Eye (tissue), 1 donor: ENCODE measurements at regions not wholly inside any gene's neighbourhood (a gene's known extent, or its start where the extent isn't known, plus 50 kb on each side); places are given as distances from the start of the nearest gene placed in this dataset.
A peak's percentile ranks its signal among the peaks of the same experiment; 100 is the strongest.
"Not testable (repeated sequence)": the region's sequence is repeated elsewhere in the genome, so short reads cannot be mapped to it uniquely, and the experiment has no call there.

Source experiments
- DNase-seq: peaks from one replicate; pipeline ENCODE4 v3.0.0-alpha.2; 2015

DNA sequence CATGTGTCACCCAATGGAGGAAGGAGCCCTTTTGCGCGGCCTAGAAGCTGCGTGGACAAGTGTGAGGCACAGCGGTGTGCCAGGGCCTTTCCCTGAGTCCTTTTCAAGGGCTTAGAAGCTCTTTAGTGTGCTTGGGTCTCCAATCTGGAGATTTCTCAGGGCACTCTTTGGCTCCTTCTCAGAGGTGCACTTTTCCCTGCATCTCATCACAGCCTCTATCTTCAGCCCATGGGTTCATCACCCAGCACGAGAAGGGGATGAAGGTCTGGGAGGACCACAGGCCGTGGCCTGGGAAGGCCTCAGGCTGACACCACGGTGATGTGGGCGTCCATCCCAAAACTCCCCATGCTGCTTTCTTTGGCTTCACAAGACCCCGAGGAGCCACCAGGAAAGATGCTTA, 233.4 kb downstream of the TEX36 start:
- DNase-seq = no peak

GRCh38 chr10:125448596-125448995, 234.4 kb downstream of the TEX36 start:
- no peak for DNase-seq

- no peak for DNase-seq
These were observed 238.2 kb downstream of the TEX36 start for GRCh38 chr10:125444790-125445189.

GRCh38 chr10:125442856-125443540, 240.0 kb downstream of the TEX36 start:
- DNase-seq = peak; percentile 16

- no peak for DNase-seq
These were observed 241.8 kb downstream of the TEX36 start for GRCh38 chr10:125441151-125441550.

DNA sequence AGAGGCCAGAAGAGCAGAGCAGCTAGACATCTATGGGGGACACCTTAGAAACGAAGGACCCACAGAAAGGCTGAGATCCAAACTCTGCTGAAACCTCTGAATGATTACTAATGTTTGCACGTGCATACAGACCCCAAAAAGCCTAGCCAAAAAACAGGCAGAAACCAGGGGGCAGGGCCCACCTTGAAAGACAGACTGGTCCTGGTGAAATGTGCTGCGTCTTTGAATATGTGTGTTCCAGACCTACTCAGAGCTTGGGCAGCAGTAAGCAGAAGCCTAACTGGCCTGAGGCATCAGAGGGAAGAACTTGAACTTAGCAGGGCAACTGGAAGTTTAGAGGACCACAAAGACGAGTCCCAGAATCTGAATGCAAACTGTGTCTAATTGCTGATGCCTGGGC, 251.8 kb downstream of the TEX36 start:
- no peak for DNase-seq

DNA sequence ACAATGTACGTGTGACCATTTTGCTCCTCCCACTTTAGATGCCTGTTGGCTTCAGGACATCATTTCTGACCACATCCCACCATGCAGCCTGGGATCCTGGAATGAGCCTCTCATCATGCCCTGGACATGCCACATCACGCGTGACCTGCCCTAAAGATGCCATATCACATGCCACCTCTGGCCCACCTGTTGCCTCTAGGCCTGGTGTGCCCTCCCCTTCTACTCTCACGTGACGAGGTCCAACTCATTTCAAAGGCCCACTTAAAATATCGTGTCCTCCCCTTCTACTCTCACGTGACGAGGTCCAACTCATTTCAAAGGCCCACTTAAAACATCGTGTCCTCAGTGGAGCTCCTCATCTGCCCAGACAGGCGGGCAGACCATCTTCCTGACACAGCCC, 254.9 kb downstream of the TEX36 start:
- DNase-seq = no peak

DNA sequence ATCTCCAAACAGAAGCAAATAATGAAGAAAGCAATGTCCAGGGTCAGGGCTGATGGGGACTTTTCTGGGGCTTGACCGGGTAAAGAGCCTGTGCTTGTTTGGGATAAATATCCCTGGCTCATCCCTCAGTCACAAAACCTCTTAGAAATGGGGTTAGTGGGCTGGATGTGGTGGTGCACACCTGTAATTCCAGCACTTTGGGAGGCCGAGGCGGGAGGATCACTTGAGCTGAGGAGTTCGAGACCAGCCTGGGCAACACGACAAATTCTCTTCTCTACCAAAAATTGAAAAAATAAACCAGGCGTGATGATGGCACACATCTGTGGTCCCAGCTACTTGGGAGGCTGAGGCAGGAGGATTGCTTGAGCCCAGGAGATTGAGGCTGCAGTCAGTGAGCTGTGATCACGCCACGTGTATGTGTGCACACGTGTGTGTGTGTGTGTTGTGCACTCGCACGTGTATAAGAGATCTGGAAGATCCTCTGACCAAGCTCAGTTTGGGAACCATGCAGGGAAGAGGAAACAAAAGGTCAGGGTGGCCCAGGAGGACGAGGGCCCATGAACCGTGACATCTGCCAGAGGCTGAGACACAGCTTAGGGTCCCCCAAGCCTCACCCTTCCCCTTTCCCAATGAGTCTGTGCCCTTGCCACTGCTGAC, 258.6 kb downstream of the TEX36 start:
- DNase-seq = no peak

GRCh38 chr10:125423569-125423968, 259.4 kb downstream of the TEX36 start:
- DNase-seq = no peak

DNA sequence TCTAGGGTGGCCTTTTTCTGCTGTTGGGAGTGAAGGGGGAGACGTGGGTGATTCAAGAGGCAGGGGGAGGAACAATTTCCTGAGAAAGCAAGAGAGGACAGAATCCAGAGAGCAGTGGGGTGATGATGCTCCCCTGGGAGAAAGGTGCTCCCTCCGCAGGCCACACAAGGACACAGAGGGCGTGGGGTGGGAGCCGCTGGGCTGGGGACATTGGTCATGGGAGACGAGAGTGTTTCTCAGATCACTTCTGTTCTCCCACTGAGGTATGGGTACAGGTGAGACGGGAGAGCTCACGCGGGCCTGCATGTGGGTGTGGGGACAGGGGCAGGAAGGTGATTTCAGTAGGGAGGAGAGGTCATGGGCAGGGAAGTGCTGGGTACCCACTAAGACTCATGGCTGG, 259.5 kb upstream of the CTBP2 start:
- no peak for DNase-seq

- DNase-seq = no peak
These were observed 258.8 kb upstream of the CTBP2 start for GRCh38 chr10:125419146-125419545.

DNA sequence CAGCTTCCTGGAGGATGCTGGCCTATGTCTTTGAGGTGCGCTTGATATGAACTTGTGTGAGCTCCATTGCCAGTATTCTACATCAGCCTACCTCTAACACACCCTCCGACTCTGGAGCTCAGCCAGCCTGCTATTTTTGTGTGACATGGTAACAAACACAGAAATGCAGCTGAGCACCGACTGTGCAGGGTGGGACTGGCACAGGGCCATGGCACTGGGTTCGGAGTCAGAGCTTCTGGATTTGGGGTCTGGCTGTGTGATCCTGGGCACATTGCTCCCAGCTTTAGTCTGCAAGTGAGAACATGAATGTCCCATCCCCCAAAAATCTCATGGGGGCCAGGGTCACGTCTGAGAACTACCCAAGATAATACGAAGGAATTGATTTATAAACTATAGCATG, 257.2 kb upstream of the CTBP2 start:
- no peak for DNase-seq

DNA sequence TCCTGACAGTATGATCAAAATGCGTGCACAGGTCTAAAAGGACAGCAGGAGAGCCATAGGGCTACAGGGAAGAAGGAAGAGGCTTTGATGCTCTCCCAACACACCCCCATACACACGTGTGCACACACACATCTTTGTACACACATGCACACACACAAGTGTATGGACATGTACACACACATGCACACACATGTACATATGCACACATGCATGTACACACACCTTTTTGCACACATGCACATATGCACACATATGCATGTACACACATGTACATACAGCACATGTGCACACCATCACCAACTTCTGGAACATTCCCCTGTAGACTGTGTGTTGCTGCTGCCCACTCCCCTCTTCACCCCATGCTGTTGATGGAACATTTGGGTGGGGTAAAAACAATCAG, 255.6 kb upstream of the CTBP2 start:
- DNase-seq = no peak

DNA sequence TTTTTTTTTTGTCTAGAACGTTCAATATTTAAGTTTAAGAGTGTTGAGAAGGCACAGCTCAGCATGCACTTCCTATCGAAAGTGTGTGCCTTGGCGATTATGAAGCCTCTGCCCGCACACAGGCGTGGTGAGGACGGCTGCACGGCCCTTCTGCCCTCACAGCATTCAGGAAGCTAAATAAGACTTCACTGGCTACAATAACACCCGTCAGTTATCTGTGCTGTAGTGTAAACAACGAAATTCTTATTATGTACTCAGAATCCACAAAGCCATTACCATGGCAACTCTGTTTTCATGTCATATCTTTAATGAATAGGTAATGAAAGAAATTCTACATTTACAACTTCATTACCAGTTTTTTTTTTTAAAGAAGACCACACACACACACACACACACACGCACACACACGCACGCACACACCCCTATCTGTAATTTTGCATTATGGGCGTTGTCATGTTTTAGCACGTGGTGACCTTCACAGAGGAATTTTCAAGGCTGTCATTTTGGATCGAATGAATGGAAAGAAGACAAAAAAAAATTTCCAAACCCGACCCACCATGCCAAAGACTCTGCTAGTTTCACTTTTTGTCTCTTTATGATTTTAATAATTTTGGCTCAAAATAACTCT, 254.8 kb upstream of the CTBP2 start:
- DNase-seq = peak; percentile 12

GRCh38 chr10:125411724-125412123, 251.4 kb upstream of the CTBP2 start:
- DNase-seq = no peak

DNA sequence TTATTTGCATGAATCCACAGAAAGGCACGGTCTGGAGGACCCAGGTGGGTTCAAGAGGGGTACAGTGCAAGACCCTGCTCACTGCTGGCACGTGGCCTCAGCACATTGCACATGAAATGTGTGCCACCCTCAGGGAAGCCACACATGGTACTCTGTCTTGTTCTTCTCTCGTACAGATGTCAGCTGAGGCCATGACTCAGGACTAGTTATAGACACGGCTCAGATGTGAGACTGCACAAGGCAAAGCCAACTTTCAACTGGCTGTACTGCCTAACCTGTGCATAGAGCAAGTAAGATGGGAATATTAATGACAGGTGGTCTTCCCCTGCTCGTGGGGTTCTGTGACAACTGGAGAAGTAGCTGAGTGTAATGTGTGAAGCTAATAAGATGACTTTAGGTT, 249.4 kb upstream of the CTBP2 start:
- no peak for DNase-seq

- no peak for DNase-seq
These were observed 247.2 kb upstream of the CTBP2 start for GRCh38 chr10:125407557-125407956.

DNA sequence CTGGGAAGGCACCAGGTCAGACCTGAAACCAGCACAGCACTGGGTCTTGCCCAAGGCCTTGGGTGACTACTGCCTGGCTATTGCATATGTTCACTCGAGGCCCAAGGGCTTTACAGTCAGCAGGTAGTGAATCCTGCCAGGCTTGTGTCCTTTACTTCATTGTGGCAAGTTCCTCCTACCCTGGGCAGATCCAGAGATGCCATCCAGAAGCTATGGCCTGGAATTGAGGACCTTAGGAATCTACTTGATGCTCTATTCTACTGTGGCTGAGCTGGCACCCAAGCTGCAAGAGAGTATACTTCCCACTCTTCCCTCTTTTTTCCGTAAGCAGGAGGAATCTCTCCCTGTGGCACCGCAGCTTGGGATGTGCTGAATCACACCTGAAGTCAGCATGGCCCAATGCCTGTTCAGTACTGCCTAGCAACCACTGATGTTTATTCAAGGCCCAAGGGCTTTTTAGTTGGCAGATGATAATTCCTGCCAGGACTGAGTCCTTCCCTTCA, 246.7 kb upstream of the CTBP2 start:
- no peak for DNase-seq

GRCh38 chr10:125404902-125405301, 244.5 kb upstream of the CTBP2 start:
- not testable (repeated sequence) for DNase-seq

- no peak for DNase-seq
These were observed 241.1 kb upstream of the CTBP2 start for GRCh38 chr10:125401462-125401861.

- no peak for DNase-seq
These were observed 238.9 kb upstream of the CTBP2 start for GRCh38 chr10:125399289-125399688.

DNA sequence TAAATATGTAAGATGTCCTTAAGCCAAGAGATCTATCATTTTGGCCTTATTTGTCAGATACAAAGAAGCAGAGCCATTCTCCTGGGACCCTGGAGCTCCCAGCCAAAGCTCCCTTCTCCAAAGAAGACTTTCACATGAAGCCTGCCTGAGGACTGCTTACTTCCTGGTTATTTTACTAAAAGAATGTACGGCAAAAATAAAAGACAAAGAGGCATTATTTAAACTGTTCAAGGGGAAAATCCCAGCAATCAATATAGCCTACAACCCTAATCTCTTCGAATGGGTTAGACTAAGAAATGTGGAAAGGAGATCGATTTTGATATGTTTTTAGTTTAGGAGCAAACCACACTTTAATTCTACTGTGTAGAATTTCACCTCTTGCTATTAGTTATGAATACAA, 237.9 kb upstream of the CTBP2 start:
- DNase-seq = no peak

DNA sequence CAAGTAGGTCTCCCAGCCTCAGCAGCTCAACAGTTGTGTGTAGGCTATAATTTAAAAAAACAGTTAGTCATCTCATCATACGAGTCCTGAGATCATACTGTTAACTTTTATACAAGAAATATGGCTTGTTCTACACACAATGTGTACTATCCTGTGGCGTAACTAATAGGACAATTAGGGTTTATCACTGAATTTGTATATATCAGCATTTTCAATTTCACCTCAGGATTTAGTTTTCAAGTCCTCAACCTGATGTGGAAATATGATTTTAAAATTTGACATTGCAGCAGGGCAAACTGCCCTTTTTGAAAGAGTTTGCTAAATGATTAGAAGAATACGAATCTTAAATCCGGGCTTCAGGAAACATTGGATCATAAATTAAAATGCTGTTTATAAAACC, 237.2 kb upstream of the CTBP2 start:
- no peak for DNase-seq

DNA sequence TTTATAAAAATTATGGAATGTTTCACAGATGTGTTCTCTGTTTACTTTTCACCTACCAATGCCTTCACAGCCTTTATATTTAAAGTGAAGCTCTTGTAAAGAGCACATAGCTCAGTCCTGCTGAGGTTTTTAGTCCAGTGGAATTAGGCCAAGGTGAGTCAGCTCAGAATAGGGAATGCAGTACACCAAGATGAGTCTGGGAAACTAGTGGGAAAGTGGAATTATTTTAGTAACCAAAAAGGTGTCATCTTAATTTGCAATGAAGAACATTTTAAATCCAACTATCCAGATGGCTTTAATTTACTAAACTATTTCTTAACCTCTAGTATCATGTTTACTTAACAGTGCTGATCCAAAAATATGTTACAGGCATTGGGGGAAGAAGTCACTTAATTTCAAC, 236.3 kb upstream of the CTBP2 start:
- no peak for DNase-seq
